HG03097 (cell line): ENCODE measurements at regions not wholly inside any gene's neighbourhood (a gene's known extent, or its start where the extent isn't known, plus 50 kb on each side); places are given as distances from the start of the nearest gene placed in this dataset.

ENCODE experiments used
- ATAC-seq: cut with Tn5 transposase; IDR thresholded peaks from one replicate; pipeline ENCODE4 v1.9.1; 2021; ENCODE audit not compliant: unreplicated experiment, low FRiP score

GRCh38 chr12:124389725-124390441 lies 95.0 kb downstream of the RFLNA start:
- ATAC-seq: no peak

GRCh38 chr12:124389138-124389724 lies 94.3 kb downstream of the RFLNA start:
- ATAC-seq: no peak

DNA sequence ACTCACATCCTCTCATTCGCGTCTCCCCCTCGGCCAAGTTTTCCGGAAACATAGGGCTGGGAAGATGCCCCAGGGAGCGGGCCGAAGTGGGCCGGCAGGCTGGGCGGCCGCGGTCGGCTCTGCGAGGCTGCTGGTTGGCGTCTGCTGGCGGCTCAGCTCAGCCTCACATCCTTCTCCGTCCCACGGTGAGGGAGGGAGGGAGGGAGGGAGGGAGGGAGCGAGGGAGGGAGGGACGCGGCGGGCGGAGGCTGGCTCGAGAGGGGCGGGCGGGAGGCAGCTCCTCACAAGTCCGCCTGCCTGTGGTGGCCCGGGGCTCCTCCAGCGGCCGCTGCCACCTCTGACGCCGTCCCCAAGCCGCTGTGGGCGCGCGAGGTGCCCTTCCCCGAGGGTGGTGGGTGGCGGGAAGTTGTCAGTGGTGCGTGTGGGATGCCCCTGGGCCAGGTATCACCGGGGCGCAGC lies 93.8 kb downstream of the RFLNA start:
- no peak for ATAC-seq

DNA sequence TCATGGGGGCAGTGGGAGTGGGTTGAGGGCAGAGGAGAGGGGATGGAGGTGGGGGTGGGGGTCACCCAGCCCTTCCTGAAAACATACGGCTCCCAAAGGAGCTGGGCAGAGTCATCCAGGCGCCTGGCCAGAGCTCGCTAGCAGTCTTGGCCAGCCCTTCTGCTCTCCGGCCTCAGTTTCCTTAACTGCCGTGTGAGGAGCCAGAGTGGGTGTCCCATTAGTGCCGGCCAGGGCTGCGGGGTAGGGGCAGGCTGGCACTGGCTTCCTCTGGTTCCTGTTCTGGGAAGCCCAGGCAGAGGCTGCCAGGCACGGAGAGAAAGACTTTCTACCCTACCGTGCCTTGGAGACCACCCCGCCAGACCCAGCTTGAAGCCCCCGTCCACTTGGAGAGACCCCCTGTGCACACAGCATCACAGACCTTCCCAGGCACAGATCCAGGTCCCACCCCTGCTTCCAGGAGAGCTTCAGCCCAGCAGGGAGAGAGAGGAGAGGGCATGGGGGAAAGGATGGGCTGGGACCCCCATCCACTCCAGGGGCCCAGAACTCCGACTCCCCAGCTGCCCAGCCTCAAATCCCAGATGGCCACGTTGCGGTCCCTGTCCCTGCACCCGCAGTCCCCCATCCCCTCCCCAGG lies 93.3 kb downstream of the RFLNA start:
- ATAC-seq: no peak

DNA sequence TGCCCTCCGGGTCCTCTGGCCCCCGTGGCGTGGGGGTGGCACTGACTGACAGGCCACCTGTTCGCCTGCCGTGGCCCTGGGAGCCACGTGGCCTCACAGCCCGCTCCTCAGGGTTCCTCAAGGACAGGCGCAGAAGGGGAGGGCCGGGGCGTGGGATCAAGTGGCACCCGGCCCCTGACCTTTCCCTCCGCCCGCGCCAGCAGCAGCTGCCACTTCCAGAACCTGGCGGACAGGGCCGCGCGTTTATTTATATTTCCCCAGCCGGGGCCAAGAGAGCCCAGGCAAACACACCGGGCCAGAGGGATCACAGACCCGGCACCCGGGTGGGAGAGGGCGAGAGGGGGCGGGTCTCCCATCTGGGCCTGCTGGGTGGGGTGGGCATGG lies 92.6 kb downstream of the RFLNA start:
- no peak for ATAC-seq

- no peak for ATAC-seq
These were observed 92.0 kb downstream of the RFLNA start for GRCh38 chr12:124386661-124387527.

DNA sequence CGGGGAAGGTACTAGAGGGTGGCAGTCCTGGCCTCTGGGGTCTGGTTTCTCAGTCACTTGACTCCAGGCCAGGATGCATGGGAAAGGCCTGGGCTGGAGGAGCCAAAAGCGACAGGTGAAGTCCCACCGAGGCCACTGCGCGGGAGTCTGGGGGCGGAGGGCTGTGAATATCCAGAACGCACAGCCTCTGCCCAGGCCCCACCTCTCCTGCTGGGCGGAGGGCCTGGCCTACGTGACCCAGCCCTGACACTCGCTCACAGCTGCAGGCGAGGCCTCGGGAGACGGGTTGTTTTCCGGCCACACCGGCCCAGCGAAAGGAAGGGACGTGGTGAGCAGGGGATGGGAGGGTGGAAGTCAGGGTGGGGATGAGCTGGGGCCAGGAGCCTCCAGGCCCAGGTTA lies 91.2 kb downstream of the RFLNA start:
- ATAC-seq: no peak

- ATAC-seq: no peak
These were observed 90.5 kb downstream of the RFLNA start for GRCh38 chr12:124385219-124385969.

GRCh38 chr12:124384299-124384894 lies 89.5 kb downstream of the RFLNA start:
- ATAC-seq: no peak

DNA sequence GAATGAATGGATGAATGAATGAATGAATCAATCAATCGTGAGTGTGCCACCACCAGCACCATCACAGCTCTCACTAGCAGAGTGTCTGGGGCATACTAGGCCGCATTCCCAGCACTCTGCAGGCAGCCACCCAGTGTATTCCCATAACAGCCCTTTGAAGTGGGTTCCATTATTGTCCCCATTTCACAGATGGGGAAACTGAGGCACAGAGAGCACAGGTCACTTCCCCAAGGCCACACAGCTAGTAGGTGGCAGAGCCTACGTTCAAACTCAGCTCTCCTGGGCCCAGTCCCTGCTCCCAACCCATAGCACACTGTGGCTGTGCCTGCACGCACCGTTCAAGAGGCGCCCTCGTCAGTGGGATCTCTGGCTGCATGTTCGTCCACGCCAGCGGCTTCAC lies 88.1 kb downstream of the RFLNA start:
- ATAC-seq: no peak

DNA sequence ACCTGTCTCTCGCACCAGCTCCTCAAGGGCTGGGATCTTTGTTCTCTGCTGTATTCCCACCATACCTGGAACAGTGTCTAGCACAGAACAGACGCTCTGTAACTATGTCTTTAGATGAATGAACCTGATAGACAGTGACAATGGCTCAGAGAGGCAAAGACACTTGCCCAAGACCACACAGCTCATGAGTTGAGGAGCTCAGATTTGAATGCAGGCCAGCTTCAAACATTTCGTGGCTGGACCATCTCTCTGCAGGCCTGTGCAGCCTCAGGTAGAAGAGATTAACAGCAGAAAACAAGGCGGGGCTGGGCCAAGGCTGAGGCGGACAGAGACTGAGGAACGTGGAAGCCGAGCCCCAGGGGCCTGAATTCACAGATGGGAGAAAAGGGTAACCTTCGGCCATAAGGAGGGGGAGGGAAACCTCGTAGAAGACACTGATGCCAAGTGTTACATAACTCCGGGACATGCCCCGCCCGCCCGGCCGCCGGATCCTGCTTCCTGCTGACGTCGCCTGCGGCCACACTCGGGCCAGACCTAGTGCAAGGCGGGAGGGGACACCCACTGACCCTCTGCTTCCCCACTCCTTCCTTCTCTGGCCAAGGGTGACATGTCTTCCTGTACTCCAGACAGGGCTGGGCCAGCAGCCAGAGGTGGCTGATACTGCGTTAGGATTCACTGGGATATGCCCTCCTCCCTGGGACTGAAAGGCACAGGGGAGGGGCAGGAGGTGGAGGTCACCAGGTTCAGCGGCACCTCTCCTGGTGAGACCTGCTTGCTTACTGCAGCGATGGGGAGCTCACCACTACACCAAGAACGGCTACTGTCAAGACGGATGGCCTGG lies 86.8 kb downstream of the RFLNA start:
- ATAC-seq: no peak

DNA sequence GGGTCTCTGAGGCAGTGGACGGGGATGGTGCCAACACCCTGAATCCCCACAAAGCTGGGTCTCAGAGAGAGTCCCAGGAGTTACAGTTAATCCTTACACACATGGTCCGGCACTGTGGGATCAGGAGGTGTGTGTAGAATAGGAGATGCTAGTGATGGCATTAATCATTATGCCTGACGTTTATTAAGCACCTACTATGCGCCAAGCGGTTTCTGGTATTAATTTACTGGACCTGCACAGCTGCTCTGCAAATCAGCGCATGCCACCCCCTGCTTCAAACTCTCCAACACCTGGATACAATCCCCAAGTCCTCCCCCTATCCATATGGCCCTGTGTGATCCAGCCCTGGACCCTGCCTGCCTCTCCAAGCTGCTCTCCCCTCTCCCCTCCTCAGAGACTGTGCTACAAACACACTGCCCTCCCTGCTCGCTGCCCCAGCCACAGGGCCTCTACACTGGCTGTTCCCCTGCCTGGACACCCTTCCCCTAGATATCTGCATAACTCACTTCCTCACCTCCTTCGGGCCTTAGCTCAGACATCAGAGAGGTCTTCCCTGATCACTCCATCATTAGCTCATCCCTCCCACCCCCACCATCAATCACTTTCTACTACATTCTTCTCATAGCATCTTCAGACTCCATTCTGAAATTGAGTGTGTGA lies 86.0 kb downstream of the RFLNA start:
- ATAC-seq: no peak

- ATAC-seq: no peak
These were observed 85.3 kb downstream of the RFLNA start for GRCh38 chr12:124379938-124380754.

GRCh38 chr12:124379379-124379937 lies 84.6 kb downstream of the RFLNA start:
- no peak for ATAC-seq

DNA sequence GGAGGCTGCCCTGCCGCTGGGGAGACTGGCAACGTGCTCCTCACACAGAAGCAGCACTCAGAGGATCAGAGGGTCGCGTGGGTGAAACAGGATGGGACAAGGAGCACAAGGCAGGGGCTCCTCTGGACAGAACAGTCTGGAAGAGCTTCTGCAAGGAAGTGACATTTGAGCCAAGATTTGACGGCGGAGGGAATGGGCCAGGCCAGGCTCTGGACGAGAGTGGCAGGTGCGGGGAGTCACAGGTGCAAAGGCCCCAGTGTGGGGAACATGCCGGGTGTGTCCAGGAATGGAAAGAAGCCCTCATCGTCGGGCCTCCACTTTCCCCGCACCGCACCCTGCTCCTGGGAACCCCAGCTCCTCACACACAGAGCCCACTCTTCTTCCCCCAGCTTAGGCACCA lies 84.0 kb downstream of the RFLNA start:
- ATAC-seq: no peak

DNA sequence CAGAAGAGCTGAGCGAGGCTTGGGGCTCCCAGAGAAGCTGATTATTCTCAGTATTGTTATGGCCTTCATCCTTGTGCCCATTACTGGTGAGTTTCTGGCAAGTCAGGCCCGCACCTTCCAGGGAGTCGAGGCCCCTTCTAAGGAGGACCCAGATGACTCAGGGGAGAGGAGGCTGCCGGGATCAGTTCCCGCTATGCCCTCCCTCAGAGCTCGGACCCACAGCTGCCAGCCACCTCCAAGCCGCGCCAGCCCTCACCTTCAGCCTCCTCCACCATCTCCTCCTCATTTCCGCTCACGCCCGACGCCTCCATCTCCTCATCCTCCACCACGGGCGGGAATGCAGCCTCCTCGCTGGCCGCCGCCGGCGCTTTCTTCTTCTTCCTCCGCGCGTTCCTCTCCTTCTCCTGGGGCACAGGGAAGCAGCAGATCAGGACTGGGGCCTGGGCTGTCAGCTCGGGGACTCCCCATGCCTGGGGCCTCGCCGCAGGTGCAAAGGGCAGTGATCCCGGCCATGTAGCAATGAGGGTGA lies 83.2 kb downstream of the RFLNA start:
- ATAC-seq: no peak

- no peak for ATAC-seq
These were observed 81.5 kb downstream of the RFLNA start for GRCh38 chr12:124376435-124376834.
